Aorta (tissue), 5 donors: ENCODE measurements at regions not wholly inside any gene's neighbourhood (a gene's known extent, or its start where the extent isn't known, plus 50 kb on each side); places are given as distances from the start of the nearest gene placed in this dataset.

ENCODE experiments used
- ATAC-seq: fragments of 200-7000 bp; cut with Tn5 transposase; one replicate; pipeline ENCODE4 v1.9.1; 2022; ENCODE audit warnings: moderate library complexity; ENCODE audit not compliant: low FRiP score
- DNase-seq, 2 donors: peaks; one replicate each; pipeline ENCODE4 v3.0.0-alpha.2; 2020
- H3K27ac ChIP-seq, 2 donors: one replicate each; pipeline ENCODE4 v1.5.1; 2013; ENCODE audit warnings: low read length in 2 of 2, mild to moderate bottlenecking in 2 of 2, moderate library complexity in 2 of 2, control low read depth in 1 of 2, inconsistent platforms in 1 of 2, low read depth in 1 of 2
- H3K27me3 ChIP-seq, 2 donors: one replicate each; pipeline ENCODE4 v1.6.1; 2013; ENCODE audit warnings: control low read depth in 1 of 2, low read length in 1 of 2, mild to moderate bottlenecking in 1 of 2, moderate library complexity in 1 of 2; ENCODE audit not compliant: insufficient read depth in 2 of 2, control insufficient read depth in 1 of 2
- H3K36me3 ChIP-seq, 2 donors: one replicate each; pipeline ENCODE4 v1.6.1; 2013; ENCODE audit warnings: control low read depth in 1 of 2, low read length in 1 of 2, mild to moderate bottlenecking in 1 of 2; ENCODE audit not compliant: insufficient read depth in 2 of 2, control insufficient read depth in 1 of 2
- H3K4me1 ChIP-seq, 2 donors: one replicate each; pipeline ENCODE4 v1.6.1; 2013; ENCODE audit warnings: low read length in 2 of 2, control low read depth in 1 of 2, mild to moderate bottlenecking in 1 of 2, moderate library complexity in 1 of 2; ENCODE audit not compliant: insufficient read depth in 2 of 2, control insufficient read depth in 1 of 2
- H3K4me3 ChIP-seq, 2 donors: one replicate each; pipeline ENCODE4 v1.5.1; 2013; ENCODE audit warnings: low read length in 2 of 2, control low read depth in 1 of 2, mild to moderate bottlenecking in 1 of 2
- H3K9me3 ChIP-seq: one replicate; pipeline ENCODE4 v1.6.1; 2013; ENCODE audit warnings: mild to moderate bottlenecking, low read length; ENCODE audit not compliant: control insufficient read depth
- WGBS, 2 donors: extraction: QIAGEN DNeasy Blood & Tissue Kit; methylation state at CpG; one replicate each; pipeline ENCODE4 v1.1.7; 2013; 5-methylcytosine and 5-hydroxymethylcytosine counted together
- intact Hi-C, 2 donors: fragments of 100-400 bp; cut with DNase I; formaldehyde crosslinking; loops; one replicate each; pipeline versions ENCODE4 v1.14.2 to v1.15.0; 2022
- donor health status: healthy with polysubstance abuse.
- donor health status: Bipolar disorder and iron deficiency.
- donor health status: DM: no; HTN: no; CAD: no.
- donor health status: DM: no; HTN: no; CAD: no.
- donor health status: DM: yes; HTN: yes; CAD: no.

DNA sequence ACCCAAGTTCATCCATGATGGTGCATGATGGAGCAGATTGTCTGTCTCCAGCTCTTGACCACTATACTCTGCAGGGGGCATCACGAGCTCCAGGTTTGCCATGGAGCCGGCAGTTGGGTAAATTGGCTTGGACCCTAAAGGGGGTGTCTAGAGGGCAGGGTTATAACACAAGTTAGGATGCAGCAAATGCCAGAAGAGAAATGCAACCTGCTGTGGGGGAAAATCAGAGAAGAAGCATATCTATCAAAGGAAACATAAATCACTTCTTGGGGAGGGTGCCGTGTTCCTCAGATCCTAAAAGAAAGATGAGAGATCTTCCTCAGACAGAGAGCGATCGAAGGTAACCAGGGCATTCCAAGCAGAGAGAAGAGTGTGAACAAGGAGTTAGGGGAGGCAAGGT is 334.9 kb downstream of the C12orf75 start:
- Histone ChIP-seq H3K36me3 (no peaks in the 10 kb centered on the region), H3K27me3 (no peaks in the 10 kb centered on the region), H3K27ac (no peak overlapping the region), H3K4me3 (no peak overlapping the region), H3K9me3 (no peaks in the 10 kb centered on the region), H3K4me1 (no peaks in the 10 kb centered on the region)
- no peak for ATAC-seq
- no peak for DNase-seq
- intact Hi-C loops: no loop called here
- 96 to 98% methylated on average over 5 of the region's 5 CpGs for WGBS, 2 donors

DNA sequence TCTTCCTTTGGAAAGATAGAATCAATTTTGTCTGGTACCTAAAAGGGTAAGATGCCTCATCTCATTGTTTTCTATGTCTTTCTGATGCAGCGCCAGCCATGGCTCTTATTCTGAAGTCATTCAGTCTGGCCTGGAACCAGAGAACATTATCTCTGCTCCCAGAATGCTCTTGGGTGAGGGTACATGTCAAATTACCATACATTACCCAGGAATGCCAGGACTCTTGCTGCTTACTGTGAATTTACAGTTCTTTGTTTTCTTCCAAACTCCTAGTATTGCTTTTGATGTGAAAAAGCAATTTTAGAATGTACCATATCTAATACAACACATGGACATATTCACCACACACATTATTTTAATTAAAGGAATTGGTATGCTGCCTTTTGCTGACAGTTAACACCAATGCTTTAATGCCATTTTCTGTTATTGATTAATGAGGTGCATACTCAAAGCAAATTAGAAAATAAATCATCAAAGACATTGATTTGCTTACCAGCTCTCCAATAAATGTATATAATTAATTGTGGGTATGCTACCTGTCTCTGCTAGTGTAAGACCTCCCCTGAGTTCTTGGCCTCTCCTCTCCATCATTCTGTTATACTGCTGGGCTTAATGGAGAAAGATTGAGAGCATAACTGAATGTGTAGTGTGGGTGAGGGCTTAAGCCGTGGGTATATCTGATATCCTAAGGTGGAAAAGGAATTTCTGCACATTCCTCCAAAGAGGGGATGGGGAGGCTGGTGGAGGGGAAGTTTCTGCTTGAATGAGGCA is 337.7 kb downstream of the C12orf75 start:
- intact Hi-C loops: no loop called here
- WGBS, 2 donors: 93 to 98% methylated on average over 2 of the region's 2 CpGs

DNA sequence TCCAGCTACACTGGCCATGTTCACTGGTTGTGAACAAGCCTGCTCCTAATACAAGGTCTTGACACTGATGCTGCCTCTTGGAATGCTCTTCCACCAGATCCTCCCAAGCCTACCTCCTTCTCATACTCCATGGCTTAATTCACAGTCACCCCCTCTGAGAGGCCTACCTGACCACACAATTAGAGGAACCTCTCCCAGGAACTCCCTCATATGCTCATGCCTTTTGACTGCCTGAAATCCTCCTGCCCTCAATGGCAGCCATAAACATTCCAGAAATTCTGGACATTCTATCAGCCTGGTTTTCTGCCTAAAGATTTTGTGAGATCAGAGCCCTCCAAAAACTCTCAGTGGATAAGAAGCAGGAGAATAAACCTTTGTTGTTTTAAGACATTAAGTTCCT is 340.2 kb downstream of the C12orf75 start:
- intact Hi-C loops: no loop called here
- Histone ChIP-seq H3K36me3 (no peaks in the 10 kb centered on the region), H3K4me1 (peaks cover 0 to 9% of the 10 kb centered on the region in 2 donors), H3K27me3 (no peaks in the 10 kb centered on the region), H3K4me3 (no peak overlapping the region), H3K27ac (no peak overlapping the region), H3K9me3 (no peaks in the 10 kb centered on the region)
- no peak for ATAC-seq
- no peak for DNase-seq

More for the DNA sequence above, 337.7 kb downstream of the C12orf75 start:
- DNase-seq (no peak), ATAC-seq (no peak)
- Histone ChIP-seq H3K36me3 (no peaks in the 10 kb centered on the region), H3K27ac (no peak overlapping the region), H3K4me1 (peaks cover 0 to 7% of the 10 kb centered on the region in 2 donors), H3K27me3 (no peaks in the 10 kb centered on the region), H3K9me3 (no peaks in the 10 kb centered on the region), H3K4me3 (no peak overlapping the region)

DNA sequence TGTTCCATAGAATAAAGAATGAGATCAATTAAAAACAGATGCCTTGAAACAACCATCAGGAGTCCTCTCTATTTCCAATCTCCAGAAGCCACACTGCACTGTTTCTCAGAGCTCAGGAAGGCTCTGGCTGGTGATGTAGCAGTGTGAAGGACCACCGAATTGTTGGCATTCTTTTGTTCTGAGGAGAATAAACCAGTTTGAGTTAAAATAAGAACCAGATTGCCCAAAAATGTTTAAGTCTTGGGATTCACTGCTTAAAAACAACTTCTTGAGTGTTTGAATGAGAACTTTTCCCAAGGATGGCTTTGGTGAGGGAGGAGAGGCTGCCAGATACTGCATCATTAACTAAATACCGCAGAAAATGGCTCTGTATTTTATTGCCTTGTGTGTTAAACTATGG is 341.2 kb downstream of the C12orf75 start:
- intact Hi-C loops: no loop called here
- Histone ChIP-seq H3K36me3 (no peaks in the 10 kb centered on the region), H3K4me3 (no peak overlapping the region), H3K27ac (no peak overlapping the region), H3K27me3 (no peaks in the 10 kb centered on the region), H3K9me3 (no peaks in the 10 kb centered on the region), H3K4me1 (peaks cover 0 to 11% of the 10 kb centered on the region in 2 donors)
- 9 to 25% methylated on average over 2 of the region's 2 CpGs for WGBS, 2 donors
- ATAC-seq (no peak), DNase-seq (no peak)

DNA sequence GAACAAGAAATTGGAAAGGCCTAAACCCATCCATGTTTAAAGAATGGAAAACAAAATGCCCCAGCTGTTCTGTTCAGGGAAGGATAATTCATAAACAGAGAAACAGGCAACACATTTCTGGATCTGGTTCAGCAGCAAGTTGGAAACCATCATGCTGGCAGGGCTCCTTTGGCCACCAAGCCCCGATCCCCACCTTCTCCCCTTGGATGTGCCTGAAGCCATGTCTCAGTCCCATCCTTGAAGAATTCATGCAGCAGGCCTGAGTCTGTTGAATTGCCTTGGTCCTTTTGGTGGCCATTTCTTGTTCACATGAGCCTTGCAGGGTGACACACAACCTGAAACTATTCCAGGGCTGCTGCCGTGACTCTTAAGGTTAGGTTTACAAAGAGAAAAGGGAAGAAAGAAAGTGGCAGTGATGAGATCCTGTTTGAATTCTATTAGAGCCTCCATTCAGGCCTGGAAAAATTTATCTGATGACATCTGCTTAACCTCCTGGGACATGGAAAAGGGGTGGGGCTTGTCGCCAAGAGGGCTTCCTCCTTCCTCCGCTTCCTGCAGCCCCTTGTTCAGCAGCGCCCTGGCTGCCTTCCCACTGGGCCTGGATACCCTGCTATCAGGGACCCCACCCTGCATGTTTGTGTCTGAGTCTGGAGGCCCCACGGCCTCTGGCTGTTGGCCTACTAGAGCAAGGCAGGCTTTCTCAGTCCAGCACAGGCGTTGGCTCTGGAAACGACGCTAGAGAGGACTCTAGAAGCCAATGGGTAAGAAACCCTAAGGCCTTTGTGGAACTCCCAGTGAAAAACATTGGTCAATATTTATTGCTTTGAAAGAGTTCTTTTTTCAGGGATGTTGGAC is 341.9 kb downstream of the C12orf75 start:
- DNase-seq (peak; percentile 76 to 80), ATAC-seq (peak; percentile 68)
- no peaks in the 10 kb centered on the region for H3K9me3 ChIP-seq
- peaks cover 0 to 15% of the 10 kb centered on the region in 2 donors for H3K4me1 ChIP-seq
- no peak overlapping the region for H3K4me3 ChIP-seq
- intact Hi-C loops: no loop called here
- no peaks in the 10 kb centered on the region for H3K36me3 ChIP-seq
- WGBS, 2 donors: 18 to 24% methylated on average over 9 of the region's 9 CpGs
- H3K27me3 ChIP-seq: no peaks in the 10 kb centered on the region
- peak overlapping the region in 1 of 2 donors; percentile 15 for H3K27ac ChIP-seq

DNA sequence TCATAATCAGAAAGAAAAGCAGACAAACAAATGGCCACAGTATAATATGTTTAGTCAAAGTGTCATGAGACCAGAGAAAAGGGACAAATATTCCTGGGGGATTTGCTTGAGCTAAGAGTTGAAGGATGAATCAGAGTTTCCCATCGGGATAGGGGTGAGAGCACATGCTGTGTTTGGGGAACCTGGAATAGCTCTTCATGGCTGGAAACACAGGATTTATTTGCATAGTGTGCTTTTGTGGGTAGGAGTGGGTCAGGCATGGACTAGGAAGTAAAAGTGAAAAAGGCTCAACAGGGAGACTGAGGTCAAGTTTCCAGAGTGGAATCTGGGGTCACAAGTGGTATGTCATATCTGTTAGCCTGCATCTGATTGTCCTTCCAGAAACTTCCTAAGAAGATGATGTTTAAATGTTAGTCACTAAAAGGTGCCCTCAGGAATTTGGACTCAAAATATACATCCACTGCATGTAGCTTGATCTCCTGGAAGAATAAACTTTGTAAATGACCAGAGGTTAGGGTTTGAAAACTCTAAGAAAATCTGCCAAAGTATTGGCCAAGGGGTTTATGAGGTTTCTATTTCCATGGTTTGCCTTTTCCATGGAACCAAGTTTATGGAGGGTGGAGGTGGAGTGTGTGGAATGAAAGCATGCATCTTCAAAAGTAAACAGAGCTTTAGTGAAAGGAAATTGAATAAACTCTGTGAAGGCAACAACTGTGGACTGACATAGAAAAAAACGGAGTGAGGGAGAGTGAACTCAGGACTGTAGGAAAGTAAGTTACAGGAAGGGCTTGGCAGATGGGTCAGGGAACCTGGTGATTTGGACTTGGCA is 344.6 kb downstream of the C12orf75 start:
- no peak for DNase-seq
- Histone ChIP-seq H3K27me3 (no peaks in the 10 kb centered on the region), H3K36me3 (no peaks in the 10 kb centered on the region), H3K9me3 (no peaks in the 10 kb centered on the region), H3K4me1 (peaks cover 0 to 15% of the 10 kb centered on the region in 2 donors), H3K27ac (no peak overlapping the region), H3K4me3 (no peak overlapping the region)
- intact Hi-C loops: loop anchor here in 1 of 2 donors (5.0 kb wide), 1 partner anchor 113 kb away; no protein-coding TSS in a partner anchor
- 57 to 77% methylated on average over 2 of the region's 2 CpGs for WGBS, 2 donors
- no peak for ATAC-seq

DNA sequence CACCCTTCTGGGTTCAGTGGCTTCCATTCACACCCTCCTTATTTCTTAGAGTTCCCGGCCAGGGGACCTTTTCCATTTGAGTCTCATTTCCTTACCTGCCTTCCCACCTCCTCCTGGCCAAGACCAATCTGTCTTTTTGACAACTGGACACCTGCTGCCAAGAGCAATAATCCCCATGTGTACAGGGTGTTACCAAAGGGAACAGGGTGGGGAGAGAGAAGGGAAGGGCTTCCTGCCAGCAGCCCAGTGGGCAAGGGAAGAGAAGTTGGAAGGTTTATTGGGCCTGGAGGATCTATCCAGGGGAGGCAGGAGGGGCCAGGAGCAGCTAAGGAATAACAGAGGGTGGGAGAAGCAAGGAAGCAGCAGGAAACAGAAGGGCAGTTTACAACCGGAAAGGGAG is 346.2 kb downstream of the C12orf75 start:
- peak in 1 of 2 donors; percentile 56 for DNase-seq
- Histone ChIP-seq H3K27me3 (no peaks in the 10 kb centered on the region), H3K9me3 (no peaks in the 10 kb centered on the region), H3K4me1 (peaks cover 0 to 12% of the 10 kb centered on the region in 2 donors), H3K4me3 (no peak overlapping the region), H3K27ac (no peak overlapping the region), H3K36me3 (no peaks in the 10 kb centered on the region)
- intact Hi-C loops: loop anchor here in 1 of 2 donors (5.0 kb wide), 1 partner anchor 114 kb away; no protein-coding TSS in a partner anchor
- WGBS, 2 donors: 18% methylated on average over 2 of the region's 2 CpGs
- no peak for ATAC-seq

DNA sequence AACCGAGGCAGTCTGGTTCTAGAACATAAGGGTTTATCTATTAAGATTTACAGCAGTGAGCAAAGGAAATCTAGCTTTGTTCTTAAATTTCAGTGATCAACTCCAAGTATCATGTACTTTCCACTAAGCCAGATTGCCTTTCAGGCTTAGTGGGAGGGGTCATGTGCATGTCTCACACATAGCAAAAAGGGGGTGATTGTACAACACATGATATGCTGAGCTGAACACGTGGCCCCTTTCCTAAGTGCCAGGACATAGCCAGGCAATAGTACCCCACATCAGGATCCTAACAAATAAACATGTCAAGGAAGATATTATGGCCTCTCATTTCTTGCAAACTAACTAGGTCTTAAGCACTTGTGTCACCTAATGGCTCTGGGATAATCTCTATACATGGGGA is 347.2 kb downstream of the C12orf75 start:
- DNase-seq (no peak), ATAC-seq (no peak)
- Histone ChIP-seq H3K4me3 (no peak overlapping the region), H3K9me3 (no peaks in the 10 kb centered on the region), H3K27ac (no peak overlapping the region), H3K27me3 (no peaks in the 10 kb centered on the region), H3K36me3 (no peaks in the 10 kb centered on the region), H3K4me1 (peaks cover 0 to 8% of the 10 kb centered on the region in 2 donors)
- intact Hi-C loops: loop anchor here in 1 of 2 donors (5.0 kb wide), 1 partner anchor 115 kb away; no protein-coding TSS in a partner anchor
- 40 to 42% methylated on average over 2 of the region's 2 CpGs for WGBS, 2 donors
